HFF-Myc (cell line): ENCODE measurements at regions not wholly inside any gene's neighbourhood (a gene's known extent, or its start where the extent isn't known, plus 50 kb on each side); places are given as distances from the start of the nearest gene placed in this dataset.
A peak's percentile ranks its signal among the peaks of the same experiment; 100 is the strongest.
"Not testable (repeated sequence)": the region's sequence is repeated elsewhere in the genome, so short reads cannot be mapped to it uniquely, and the experiment has no call there.

Source experiments
- DNase-seq: peaks from one replicate; pipeline ENCODE4 v3.0.0-alpha.2; 2011; ENCODE audit warnings: low read depth; ENCODE audit errors: extremely low read depth
- H3K4me3 ChIP-seq: replicated peaks from 2 replicates; pipeline ENCODE4 v1.5.1; 2011; ENCODE audit warnings: low read depth, mild to moderate bottlenecking, control low read depth, low read length
- CTCF ChIP-seq: IDR thresholded peaks from 2 replicates; pipeline ENCODE4 v1.5.1; 2012; ENCODE audit warnings: mild to moderate bottlenecking, low read depth, low read length, control low read depth; ENCODE audit errors: missing control alignments

- DNase-seq: no peak
- no peak overlapping the region for H3K4me3 ChIP-seq
- no peak for TF ChIP-seq CTCF
Observed at GRCh38 chr16:29111421-29111820, 126.6 kb downstream of the LAT start.

GRCh38 chr16:29108625-29109169 lies 123.8 kb downstream of the LAT start:
- not testable (repeated sequence) for DNase-seq, H3K4me3 ChIP-seq

- no peak for TF ChIP-seq CTCF
- no peak for DNase-seq
- H3K4me3 ChIP-seq: no peak overlapping the region
Observed at GRCh38 chr16:29107299-29107698, 122.4 kb downstream of the LAT start.

GRCh38 chr16:29106259-29106908 lies 121.5 kb downstream of the LAT start:
- not testable (repeated sequence) for DNase-seq, H3K4me3 ChIP-seq

- DNase-seq, H3K4me3 ChIP-seq: not testable (repeated sequence)
Observed at GRCh38 chr16:29104600-29104999, 119.7 kb downstream of the LAT start.

- DNase-seq, H3K4me3 ChIP-seq: not testable (repeated sequence)
Observed at GRCh38 chr16:29097965-29098364, 113.1 kb downstream of the LAT start.

GRCh38 chr16:29094729-29095624 lies 110.1 kb downstream of the LAT start:
- not testable (repeated sequence) for H3K4me3 ChIP-seq, DNase-seq

- not testable (repeated sequence) for DNase-seq, H3K4me3 ChIP-seq
Observed at GRCh38 chr16:29094325-29094724, 109.5 kb downstream of the LAT start.

- H3K4me3 ChIP-seq, DNase-seq: not testable (repeated sequence)
Observed at GRCh38 chr16:29089679-29090078, 104.8 kb downstream of the LAT start.

GRCh38 chr16:29087673-29088072 lies 102.8 kb downstream of the LAT start:
- H3K4me3 ChIP-seq: not testable (repeated sequence)

GRCh38 chr16:29081829-29082639 lies 97.2 kb downstream of the LAT start:
- peak overlapping the region; percentile 13; the same call in 1 of the 2 replicates for H3K4me3 ChIP-seq
- not testable (repeated sequence) for DNase-seq

More at GRCh38 chr16:29087673-29088072, 102.8 kb downstream of the LAT start:
- not testable (repeated sequence) for DNase-seq

- peak overlapping the region; percentile 32; the same call in 1 of the 2 replicates for H3K4me3 ChIP-seq
- DNase-seq: peak; percentile 2
Observed at GRCh38 chr16:29074554-29075402, 89.9 kb downstream of the LAT start.

- DNase-seq, H3K4me3 ChIP-seq: not testable (repeated sequence)
Observed at GRCh38 chr16:29062235-29062634, 77.4 kb downstream of the LAT start.

GRCh38 chr16:29061467-29061921 lies 76.6 kb downstream of the LAT start:
- H3K4me3 ChIP-seq, DNase-seq: not testable (repeated sequence)
